Testis (tissue), 2 donors: ENCODE measurements at regions not wholly inside any gene's neighbourhood (a gene's known extent, or its start where the extent isn't known, plus 50 kb on each side); places are given as distances from the start of the nearest gene placed in this dataset.

Experiments used
- DNase-seq: peaks from one replicate; pipeline ENCODE4 v3.0.0-alpha.2; 2019
- H3K27ac ChIP-seq, 2 donors: fragments of 200-600 bp; sonication (generic); one replicate each; pipeline ENCODE4 v1.5.1; 2019
- H3K27me3 ChIP-seq: fragments of 200-600 bp; sonication (generic); one replicate; pipeline ENCODE4 v1.5.1; 2019
- H3K36me3 ChIP-seq: fragments of 200-600 bp; sonication (generic); one replicate; pipeline ENCODE4 v1.5.1; 2017; ENCODE audit warnings: low read depth; ENCODE audit errors: missing control alignments
- H3K4me1 ChIP-seq: fragments of 200-600 bp; sonication (generic); one replicate; pipeline ENCODE4 v1.5.1; 2019
- H3K4me3 ChIP-seq, 2 donors: fragments of 200-600 bp; sonication (generic); one replicate each; pipeline ENCODE4 v1.5.1; 2017 to 2019
- H3K9me3 ChIP-seq: fragments of 200-600 bp; sonication (generic); one replicate; pipeline ENCODE4 v1.5.1; 2017
- CTCF ChIP-seq, 3 experiments: fragments of 450-650 bp in 2 of 3; fragments of 200-600 bp in 1 of 3; sonication (generic) in 1 of 3; IDR thresholded peaks; one replicate each; pipeline ENCODE4 v1.5.1; 2016 to 2019; ENCODE audit warnings: antibody characterized with exemption in 3 of 3, mild to moderate bottlenecking in 2 of 3, moderate library complexity in 1 of 3
- POLR2A ChIP-seq: fragments of 450-650 bp; IDR thresholded peaks from one replicate; pipeline ENCODE4 v1.6.1; 2017; ENCODE audit warnings: antibody characterized with exemption, mild to moderate bottlenecking, moderate library complexity
- WGBS, 2 donors: methylation state at CpG; one replicate each; pipeline ENCODE4 v1.1.5; 2018; 5-methylcytosine and 5-hydroxymethylcytosine counted together
- intact Hi-C: fragments of 100-400 bp; cut with DNase I; formaldehyde crosslinking; loops from one replicate; pipeline ENCODE4 v1.15.1; 2023; ENCODE audit warnings: low total_unique reads

- intact Hi-C loops, result no loop called here
- H3K36me3 ChIP-seq, result no peaks in the 10 kb centered on the region
- 67 to 71% methylated on average over 5 of the region's 5 CpGs for WGBS, 2 donors
- no peaks in the 10 kb centered on the region for H3K9me3 ChIP-seq
- TF ChIP-seq POLR2A (no peak), CTCF (IDR thresholded peaks at IDR 0.05) (no peak)
- no peak for DNase-seq
- H3K4me3 ChIP-seq, result no peak overlapping the region
- H3K27me3 ChIP-seq, result no peaks in the 10 kb centered on the region
- no peak overlapping the region for H3K27ac ChIP-seq
- H3K4me1 ChIP-seq, result no peaks in the 10 kb centered on the region
Observed at GRCh38 chr13:85545771-85546170, 253.4 kb downstream of the SLITRK6 start.

- Histone ChIP-seq H3K4me3 (no peak overlapping the region), H3K9me3 (no peaks in the 10 kb centered on the region), H3K27ac (no peak overlapping the region), H3K4me1 (no peaks in the 10 kb centered on the region), H3K36me3 (no peaks in the 10 kb centered on the region), H3K27me3 (no peaks in the 10 kb centered on the region)
- intact Hi-C loops, result no loop called here
- DNase-seq, result no peak
- WGBS, 2 donors, result 88 to 91% methylated on average over 1 of the region's 1 CpG
- TF ChIP-seq POLR2A (no peak), CTCF (IDR thresholded peaks at IDR 0.05) (no peak)
Observed at GRCh38 chr13:85544756-85545155, 254.5 kb downstream of the SLITRK6 start.

- Histone ChIP-seq H3K4me3 (no peak overlapping the region), H3K27ac (no peak overlapping the region), H3K4me1 (no peaks in the 10 kb centered on the region), H3K9me3 (no peaks in the 10 kb centered on the region), H3K36me3 (no peaks in the 10 kb centered on the region), H3K27me3 (no peaks in the 10 kb centered on the region)
- TF ChIP-seq POLR2A (no peak), CTCF (IDR thresholded peaks at IDR 0.05) (no peak)
- DNase-seq, result no peak
- intact Hi-C loops, result no loop called here
- 80 to 84% methylated on average over 2 of the region's 2 CpGs for WGBS, 2 donors
Observed at GRCh38 chr13:85543144-85543543, 256.1 kb downstream of the SLITRK6 start.

- H3K36me3 ChIP-seq, result no peaks in the 10 kb centered on the region
- no peak for DNase-seq
- WGBS, 2 donors, result 78 to 90% methylated on average over 2 of the region's 2 CpGs
- no peaks in the 10 kb centered on the region for H3K9me3 ChIP-seq
- H3K27ac ChIP-seq, result no peak overlapping the region
- no peaks in the 10 kb centered on the region for H3K4me1 ChIP-seq
- H3K27me3 ChIP-seq, result no peaks in the 10 kb centered on the region
- H3K4me3 ChIP-seq, result no peak overlapping the region
- intact Hi-C loops, result no loop called here
- TF ChIP-seq CTCF (IDR thresholded peaks at IDR 0.05) (no peak), POLR2A (no peak)
Observed at GRCh38 chr13:85541476-85541875, 257.7 kb downstream of the SLITRK6 start.

- H3K27ac ChIP-seq, result no peak overlapping the region
- DNase-seq, result no peak
- H3K4me1 ChIP-seq, result no peaks in the 10 kb centered on the region
- H3K4me3 ChIP-seq, result no peak overlapping the region
- TF ChIP-seq CTCF (IDR thresholded peaks at IDR 0.05) (no peak), POLR2A (no peak)
- H3K36me3 ChIP-seq, result no peaks in the 10 kb centered on the region
- intact Hi-C loops, result no loop called here
- H3K27me3 ChIP-seq, result no peaks in the 10 kb centered on the region
- 85 to 92% methylated on average over 4 of the region's 4 CpGs for WGBS, 2 donors
- no peaks in the 10 kb centered on the region for H3K9me3 ChIP-seq
Observed at GRCh38 chr13:85538957-85539356, 260.3 kb downstream of the SLITRK6 start.
